ENCODE measurements at regions not wholly inside any gene's neighbourhood (a gene's known extent, or its start where the extent isn't known, plus 50 kb on each side); places are given as distances from the start of the nearest gene placed in this dataset.
"Not testable (repeated sequence)": the region's sequence is repeated elsewhere in the genome, so short reads cannot be mapped to it uniquely, and the experiment has no call there.

DNA sequence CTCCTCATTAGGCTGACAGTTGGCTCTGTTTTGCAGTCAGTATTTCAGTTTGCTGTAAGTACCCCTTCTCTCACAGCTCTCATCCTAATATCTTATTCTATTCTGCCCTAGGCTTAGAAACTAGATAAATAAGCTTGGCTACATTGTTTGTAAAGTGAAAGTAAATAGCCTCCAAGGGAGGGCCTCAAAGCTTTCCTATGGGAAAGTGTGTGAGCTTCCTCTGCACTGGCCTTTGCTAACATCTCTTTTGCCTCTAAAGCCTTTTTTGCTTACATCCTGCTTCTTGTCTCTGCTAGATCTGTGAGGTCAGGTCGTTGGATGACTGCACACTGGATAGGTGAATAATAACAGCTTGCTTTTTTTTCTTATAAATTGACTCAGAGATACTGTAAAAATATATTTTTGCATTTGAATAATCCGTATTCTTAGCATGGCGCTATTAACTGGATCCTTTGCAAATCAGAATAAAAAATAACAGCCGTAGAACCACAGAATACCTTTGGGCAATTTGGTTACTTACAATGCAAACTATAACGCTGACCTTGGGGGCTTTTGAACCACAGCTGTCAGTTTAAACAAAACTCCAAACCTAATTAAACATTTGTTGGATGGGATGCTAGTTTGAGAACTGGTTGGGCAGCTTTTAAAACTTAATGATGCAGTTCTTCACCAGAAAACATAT, 55.1 kb downstream of the TTC6 start:
- no peak for DNase-seq (ENCODE audit: low read depth in 2 of 2)

DNA sequence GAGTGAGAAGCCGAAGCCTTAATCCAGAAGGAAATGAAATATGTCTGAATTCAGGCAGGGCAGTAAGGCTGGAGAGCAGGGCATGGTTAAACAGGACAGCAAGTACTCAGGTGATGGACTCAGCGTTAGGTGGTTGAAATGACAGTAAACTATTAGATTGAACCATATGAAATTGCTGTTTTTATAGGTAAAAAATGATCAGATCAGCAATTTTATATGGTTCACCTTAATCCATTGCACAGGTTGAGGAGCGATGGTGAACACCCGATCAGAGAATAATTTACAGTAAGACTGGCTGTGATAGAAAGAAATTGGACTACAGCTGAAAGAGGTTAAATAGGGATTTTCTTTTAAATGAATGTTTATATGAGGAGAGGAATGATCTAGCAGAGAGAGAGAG, 56.6 kb downstream of the TTC6 start:
- DNase-seq (ENCODE audit: low read depth in 2 of 2) = no peak

DNA sequence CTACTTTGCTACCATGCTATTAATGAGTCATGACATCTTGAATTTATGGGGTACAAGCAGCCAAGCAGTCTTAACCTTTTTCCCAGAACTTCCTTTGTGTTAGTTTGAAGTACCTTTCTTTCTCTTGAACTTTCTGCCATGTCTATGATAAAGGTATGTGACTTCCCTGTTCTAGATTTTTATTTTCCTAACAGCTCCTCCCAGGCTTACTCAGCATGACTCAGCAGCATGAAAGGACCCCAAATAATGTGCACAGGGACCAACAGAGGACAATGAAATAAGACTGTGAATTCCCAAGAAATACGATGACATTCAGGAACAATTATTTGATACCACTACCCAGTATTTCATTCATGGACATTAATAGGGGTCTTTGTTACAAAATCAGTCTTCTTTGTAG, 60.0 kb downstream of the TTC6 start:
- no peak for DNase-seq (ENCODE audit: low read depth in 2 of 2)

DNA sequence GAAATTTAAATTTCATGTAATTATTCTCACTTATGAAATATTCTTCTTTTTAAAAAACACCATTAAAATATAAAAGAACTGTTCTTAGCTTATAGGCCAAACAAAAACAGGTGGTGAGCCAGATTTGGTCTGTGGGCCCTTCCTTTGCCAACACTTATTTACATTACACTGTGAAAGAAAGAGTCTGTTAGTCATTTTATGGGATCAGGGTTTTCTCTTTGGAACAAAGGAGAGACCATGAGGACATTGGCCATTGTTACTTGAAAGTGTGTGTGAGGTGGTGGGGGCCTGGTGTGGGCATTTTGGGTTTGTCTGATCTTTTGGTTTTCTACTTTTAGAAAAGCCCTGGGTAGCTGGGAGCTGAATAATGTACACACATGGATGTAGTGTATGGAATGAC, 62.7 kb downstream of the TTC6 start:
- no peak for DNase-seq (ENCODE audit: low read depth in 2 of 2)

DNA sequence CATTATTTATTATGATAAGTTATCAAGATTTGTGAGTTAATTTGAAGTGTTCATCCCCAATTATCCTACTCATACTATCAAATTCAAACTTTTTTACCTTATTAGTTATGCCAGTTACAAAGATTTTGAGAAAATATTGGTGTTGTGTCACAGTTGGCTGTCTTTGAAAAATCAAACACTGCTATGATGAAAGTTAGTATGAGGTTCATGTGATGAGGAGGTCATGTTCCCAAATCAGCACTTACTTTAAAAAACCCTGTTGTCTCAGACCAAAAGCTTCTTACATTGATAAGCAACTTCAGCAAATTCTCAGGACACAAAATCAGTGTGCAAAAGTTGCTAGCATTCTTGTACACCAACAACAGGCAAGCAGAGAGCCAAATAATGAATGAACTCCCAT, 68.1 kb downstream of the TTC6 start:
- DNase-seq (ENCODE audit: low read depth in 2 of 2) = no peak

DNA sequence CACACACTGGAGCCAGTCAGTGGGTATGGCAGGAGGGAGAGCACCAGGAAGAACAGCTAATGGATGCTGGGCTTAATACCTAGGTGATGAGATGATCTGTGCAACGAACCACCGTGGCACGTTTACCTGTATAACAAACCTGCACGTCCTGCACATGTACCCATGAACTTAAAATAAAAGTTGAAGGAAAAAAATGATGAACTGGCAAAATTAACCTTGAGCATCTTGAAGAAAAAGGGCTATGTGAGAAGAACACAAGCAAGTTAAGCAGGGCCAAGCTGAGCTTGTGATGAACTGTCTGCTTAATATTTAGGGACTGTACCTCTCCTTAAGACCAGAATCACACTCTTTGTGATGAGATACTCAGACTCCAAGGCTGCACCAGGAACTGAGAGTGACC, 70.0 kb downstream of the TTC6 start:
- no peak for DNase-seq (ENCODE audit: low read depth in 2 of 2)

DNA sequence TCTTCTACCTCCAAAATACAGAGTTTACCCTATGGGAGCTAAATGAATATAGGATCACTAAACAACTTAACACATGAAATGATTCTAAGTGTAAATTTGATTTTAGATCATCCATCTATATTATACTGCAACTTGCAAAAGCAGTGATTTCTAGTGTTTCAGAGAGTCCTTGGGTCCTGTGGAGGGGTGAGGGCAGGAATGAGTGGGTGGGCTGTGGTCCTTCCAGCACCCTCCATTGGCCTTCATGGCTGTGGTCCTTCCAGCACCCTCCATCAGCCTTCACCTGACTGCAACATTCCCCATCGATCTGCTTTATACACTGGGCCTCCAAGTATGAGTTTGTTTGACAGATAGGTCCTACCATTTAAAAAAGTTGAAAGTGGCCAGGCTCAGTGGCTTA, 70.5 kb downstream of the TTC6 start:
- DNase-seq (ENCODE audit: low read depth in 2 of 2) = no peak

DNA sequence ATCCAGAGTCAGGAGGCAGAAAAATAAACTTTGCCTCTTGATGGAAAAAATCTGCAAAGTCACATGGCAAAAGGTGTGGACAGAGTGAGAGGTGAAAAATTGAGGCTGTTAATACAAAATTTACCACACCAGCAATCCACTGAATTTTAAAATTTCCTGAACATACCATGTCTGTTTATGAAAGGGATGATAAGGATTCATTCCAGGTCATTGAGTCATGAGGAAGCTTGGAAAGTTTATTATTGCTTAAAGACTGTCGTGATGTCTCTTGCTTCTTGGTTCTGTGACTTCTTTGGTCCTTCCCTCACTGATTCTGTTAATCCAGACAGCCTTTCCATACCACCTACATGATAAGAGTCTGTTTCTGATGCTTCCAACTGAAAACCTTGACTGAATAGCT, 73.2 kb downstream of the TTC6 start:
- no peak for DNase-seq (ENCODE audit: low read depth in 2 of 2)

DNA sequence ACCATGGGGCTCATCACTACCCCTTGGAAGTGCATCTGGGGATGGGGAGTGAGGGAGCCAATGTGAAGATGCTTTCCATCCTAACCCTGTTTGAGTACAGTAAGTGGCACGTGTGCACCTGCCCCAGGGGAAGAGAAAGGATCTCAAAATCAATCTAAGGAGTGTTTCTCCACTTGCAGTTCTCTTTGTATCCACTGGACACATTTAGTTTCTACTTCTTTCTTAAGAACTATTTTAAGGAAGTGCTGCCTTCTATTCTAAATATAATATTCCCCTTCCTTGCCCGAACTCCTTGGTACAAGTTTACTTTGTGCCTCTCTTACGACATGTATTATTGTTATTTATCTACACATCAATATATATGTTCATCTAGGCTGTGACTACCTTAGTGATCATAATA, 73.8 kb downstream of the TTC6 start:
- no peak for DNase-seq (ENCODE audit: low read depth in 2 of 2)

DNA sequence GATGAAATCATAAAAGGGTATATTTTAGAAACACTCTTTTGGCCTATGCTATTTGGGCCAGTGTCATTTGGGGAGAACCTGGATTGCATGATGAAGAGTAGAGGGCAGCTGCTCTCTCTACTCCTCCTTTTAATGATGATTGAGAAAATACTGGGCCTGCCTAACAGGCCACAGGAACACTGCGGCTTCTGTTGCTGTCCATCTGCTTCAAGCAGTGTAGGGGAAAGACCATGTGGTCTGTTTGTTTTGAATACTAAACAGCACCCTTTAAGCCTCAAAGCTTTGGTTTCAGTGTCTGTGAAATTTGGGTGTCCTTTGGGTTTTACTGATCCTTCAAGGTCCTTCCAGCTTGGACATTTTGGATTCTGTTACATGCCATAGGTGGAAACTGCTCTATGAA, 78.0 kb downstream of the TTC6 start:
- DNase-seq (ENCODE audit: low read depth in 2 of 2) = no peak

DNA sequence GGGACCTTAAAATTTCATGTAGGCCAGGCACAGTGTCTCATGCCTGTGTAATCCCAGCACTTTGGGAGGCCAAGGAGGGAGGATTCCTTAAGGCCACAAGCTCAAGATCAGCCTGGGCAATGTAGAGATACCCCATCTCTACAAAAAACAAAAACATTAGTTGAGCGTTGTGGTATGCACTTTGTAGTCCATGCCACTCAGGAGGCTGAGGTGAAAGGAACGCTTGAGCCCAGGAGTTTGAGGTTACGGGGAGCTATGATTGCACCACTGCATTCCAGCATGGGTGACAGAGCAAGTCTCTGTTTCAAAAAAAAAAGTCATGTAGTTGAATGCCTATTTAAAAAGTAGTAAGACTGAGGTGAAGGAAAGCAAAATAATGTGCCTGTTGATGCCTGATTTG, 83.5 kb downstream of the TTC6 start:
- DNase-seq (ENCODE audit: low read depth in 2 of 2) = no peak

DNA sequence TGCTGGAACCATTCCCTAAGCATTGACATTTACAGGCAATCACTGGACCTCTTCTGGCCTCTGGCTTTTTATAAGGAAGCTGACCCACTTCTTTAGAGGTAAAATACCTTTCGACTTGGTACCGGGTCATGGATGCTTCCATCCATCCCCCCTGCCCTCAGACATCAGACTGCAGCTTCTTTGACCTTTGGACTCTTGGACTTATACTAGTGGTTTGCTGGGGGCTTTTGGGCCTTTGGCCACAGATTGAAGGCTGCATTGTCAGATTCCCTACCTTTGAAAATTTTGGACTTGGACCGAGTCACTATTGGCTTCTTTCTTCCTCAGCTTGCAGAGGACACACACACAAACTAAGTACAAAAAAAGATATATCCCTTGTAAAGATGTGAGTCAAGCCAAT, 86.1 kb downstream of the TTC6 start:
- DNase-seq (ENCODE audit: low read depth in 2 of 2) = no peak

DNA sequence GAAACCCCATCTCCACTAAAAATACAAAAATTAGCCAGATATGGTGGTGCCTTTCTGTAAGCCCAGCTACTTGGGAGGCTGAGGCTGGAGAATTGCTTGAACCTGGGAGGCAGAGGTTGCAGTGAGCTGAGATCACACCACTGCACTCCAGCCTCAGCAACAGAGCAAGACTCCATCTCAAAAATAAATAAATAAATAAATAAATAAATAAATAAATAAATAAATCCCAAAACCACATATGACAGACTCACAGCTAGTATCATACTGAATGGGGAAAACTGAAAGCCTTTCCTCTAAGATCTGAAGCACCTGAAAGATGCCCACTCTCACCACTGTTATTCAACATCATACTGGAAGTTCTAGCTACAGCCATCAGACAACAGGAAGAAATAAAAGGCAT, 97.3 kb downstream of the TTC6 start:
- not testable (repeated sequence) for DNase-seq (ENCODE audit: low read depth in 2 of 2)

DNA sequence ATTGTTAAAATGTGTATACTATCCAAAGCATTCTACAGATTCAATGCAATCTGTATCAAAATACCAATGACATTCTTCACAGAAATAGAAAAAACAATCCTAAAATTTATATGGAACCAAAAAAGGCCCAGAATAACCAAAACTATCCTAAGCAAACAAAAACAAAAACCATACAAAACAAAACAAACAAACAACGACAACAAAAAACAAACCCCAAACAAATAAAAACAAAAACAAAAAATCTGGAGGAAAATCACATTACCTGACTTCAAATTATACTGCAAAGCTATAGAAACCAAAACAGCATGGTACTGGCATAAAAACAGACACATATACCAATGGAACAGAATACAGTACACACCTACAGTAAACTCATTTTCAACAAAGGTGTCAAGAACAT, 98.0 kb downstream of the TTC6 start:
- DNase-seq (ENCODE audit: low read depth in 2 of 2) = not testable (repeated sequence)

DNA sequence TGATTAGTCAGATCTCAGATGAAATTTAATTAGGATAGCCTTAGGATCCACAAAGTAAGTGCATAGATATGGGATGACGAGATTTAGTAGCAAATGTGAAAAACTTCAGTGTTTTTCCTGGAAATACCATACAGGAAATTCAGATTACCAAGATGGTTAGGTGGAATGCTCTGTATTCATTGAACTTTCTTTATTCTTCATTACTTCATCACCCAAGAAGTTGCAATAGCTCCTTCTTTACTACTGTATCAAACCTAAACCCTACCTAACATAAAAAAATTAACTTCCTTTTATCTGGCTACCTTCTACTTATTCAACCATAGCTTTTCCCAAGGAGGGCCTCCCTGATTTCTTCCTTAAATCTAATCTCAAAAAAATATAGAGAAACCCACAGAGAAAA, 100.4 kb downstream of the TTC6 start:
- no peak for DNase-seq (ENCODE audit: low read depth in 2 of 2)

DNA sequence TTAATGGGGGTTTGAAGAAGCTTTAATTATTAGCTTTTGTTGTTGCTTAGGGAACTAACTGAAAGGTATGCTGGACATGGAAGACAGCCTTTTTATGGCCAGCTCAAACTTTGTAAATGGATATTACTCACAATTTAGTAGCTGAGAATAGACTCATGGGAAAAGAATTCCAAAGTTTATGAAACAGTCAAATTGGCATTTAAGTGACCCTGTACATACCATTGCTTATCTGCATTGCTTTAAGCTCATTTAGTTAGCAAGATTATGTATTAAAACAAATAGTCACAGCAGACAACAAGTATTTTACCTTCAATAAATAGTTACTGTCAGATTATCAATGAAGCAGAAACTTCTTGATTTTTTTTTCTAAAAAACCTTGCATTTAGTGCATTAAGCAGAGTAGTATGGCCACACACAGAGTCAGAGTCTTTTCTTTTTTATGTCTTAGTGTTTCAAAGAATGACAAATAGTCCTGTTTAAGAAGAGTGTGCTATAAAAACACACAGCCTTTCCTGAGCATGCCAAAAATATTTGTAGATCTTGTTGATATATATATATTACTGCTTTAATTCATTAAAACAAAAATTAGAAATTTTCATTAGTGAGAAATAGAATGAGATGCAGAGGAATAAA, 102.2 kb downstream of the TTC6 start:
- DNase-seq (ENCODE audit: low read depth in 2 of 2) = no peak

DNA sequence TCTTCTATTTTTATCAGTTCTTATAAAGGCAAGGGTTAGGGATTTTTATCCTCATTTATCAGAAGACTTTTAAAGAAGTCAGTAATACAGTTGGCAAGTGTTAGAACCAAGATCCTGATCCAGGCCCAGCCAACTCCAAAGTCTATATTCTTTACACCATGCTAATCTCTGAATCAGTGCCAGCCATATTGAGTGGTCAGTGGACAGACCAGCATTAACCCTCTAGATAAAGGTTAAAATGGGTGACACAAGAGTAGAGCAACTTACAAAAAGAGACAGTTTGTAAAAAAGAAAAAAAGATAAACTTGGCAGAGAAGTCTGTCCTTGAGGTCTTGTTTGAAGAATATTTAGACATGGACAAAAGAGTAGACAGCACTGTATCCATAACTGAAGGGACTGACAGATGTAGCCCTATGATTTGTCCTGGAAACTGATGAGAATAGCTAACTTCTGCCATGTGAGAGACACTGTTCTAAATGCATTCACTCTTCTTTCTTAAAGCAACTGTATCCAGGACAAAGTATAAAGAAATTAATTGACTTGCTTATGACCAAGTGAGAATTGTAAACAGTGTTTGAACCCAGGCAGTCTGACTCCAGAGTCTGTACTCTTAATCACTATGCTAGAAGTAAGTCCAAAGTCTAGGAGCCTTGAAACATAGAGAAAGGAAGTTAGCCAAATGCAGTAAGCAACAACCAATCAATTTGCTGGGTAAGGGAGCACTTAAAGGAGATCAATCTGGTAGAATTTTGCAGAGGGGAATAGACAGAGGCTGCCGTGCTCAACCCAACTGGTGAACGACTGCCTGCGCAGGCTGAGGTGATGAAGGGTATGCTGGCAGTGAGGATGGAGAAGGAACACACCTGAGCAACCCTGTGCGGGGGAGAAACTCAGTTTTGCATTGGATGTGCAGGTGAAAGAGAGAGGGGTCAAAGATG, 103.7 kb downstream of the TTC6 start:
- DNase-seq (ENCODE audit: low read depth in 2 of 2) = no peak

DNA sequence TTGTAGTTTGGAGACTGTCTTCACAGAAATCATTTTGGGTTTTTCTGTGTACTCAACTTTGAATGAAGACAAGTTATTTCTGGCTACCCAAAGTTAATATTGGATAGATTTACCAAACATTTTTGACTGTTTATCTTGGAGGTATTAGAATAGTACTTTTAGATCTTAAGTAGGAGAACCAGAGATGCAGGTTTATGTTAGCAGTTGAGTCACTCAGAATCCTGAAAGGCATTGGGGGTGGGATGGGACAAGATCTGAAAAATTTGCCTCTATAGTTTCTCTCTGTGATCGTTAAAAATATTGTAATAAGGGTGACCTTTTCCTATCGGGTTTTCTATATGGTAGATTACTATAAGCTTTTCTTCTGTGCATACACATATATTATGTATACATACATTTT, 112.3 kb downstream of the TTC6 start:
- no peak for DNase-seq (ENCODE audit: low read depth in 2 of 2)

DNA sequence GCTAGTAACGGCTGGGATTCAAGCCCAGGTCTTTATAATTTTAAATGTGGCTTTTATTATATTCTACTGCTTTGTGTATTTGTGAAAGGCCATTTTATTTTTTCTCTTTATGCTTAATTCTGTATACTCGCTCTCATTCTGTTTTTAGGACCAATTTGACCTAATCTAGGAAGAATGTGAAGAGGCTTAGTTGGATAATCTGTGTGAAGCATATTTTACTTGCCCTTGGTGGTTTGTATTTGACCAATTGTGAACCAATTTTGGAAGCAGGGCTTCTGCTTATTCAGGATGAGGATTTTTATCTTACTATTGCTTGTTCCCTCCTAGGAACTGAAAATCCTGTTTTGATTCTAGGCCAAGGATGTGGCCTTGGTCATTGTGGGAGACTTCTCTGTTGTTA, 113.1 kb downstream of the TTC6 start:
- DNase-seq (ENCODE audit: low read depth in 2 of 2) = no peak

DNA sequence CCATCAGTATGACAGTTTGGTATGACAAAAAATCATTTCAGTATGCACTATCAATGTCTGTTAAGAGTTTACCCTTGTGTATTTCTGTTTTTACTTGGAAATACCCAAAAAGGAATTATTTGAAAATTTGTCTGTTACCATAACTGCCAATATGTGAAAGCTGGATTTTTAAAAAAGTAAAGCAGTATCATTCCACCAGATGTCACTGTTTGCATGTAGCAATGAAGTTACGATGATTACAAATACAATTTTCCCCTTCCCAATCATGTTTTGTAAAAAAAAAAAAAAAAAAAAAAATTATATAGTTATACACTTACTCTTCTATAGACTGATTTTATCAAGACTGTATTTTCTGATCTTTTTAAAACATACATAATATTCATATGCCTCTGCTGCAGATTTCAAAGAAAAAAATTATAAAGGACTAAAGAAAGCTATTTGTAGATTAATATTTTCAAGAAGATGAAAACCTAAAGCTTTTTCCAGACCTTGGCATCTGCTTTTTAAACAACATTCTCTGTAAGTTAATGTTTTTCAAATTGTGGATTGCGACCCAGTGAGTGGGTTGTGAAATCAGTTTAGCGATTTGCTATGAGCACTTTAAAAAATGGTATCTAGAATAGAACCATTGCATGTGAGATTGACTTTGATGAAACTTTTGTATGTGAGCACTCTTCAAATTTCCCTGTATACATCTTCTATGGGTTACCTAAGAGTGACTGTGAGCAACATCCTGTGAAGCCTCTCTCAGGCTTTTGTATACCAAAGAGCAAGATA, 114.2 kb downstream of the TTC6 start:
- no peak for DNase-seq (ENCODE audit: low read depth in 2 of 2)

DNA sequence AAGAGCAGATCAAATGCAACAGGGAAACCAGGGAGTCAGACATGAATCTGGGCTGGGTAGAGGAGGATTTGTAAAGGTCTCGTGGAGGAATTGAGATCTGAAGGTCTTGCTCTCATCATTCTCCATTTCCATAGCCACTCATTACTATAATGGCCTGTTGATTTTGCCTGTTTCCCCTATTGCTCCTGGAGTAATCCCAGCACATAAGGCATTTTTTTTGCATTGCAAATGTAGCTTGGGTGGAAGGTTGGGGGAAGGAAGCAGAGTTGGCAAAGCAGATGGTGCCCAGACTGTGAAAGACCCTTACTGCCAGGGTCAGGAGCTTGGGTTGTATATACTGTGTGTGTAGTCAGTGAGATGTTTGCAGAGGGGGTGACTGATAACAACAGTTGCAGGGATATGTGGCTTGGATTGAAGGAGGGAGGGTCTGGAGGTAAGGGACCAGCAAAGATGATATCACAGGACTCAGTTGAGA, 116.0 kb downstream of the TTC6 start:
- no peak for DNase-seq (ENCODE audit: low read depth in 2 of 2)
